Adrenal gland (tissue), 9 donors: ENCODE measurements at regions not wholly inside any gene's neighbourhood (a gene's known extent, or its start where the extent isn't known, plus 50 kb on each side); places are given as distances from the start of the nearest gene placed in this dataset.

Experiments
- DNase-seq, 7 donors: peaks; one replicate each; pipeline ENCODE4 v3.0.0-alpha.2; 2019 to 2020
- H3K27ac ChIP-seq, 5 donors: fragments of 200-600 bp; sonication (generic) in 4 of 5; 1 replicate in 3 of 5; 2 replicates in 2 of 5; pipeline versions ENCODE4 v1.5.1 to v1.8.0; 2016 to 2020; ENCODE audit warnings: mild to moderate bottlenecking in 1 of 5
- H3K27me3 ChIP-seq: fragments of 200-600 bp; 2 replicates; pipeline ENCODE4 v1.8.0; 2021
- H3K36me3 ChIP-seq, 2 donors: fragments of 200-600 bp; replicated peaks in 1 of 2; 1 replicate in 1 of 2; 2 replicates in 1 of 2; pipeline versions ENCODE4 v1.5.1 to v1.8.0; 2018 to 2022
- H3K4me1 ChIP-seq, 2 donors: fragments of 200-600 bp; replicated peaks in 1 of 2; 1 replicate in 1 of 2; 2 replicates in 1 of 2; pipeline versions ENCODE4 v1.5.1 to v1.8.0; 2018 to 2021
- H3K4me3 ChIP-seq, 4 donors: fragments of 200-600 bp; sonication (generic) in 3 of 4; one replicate each; pipeline ENCODE4 v1.5.1; 2016 to 2018
- H3K9me3 ChIP-seq, 3 donors: fragments of 200-600 bp; sonication (generic) in 1 of 3; replicated peaks in 1 of 3; 1 replicate in 2 of 3; 2 replicates in 1 of 3; pipeline versions ENCODE4 v1.5.1 to v1.8.0; 2016 to 2021
- POLR2A ChIP-seq, 2 donors: fragments of 450-650 bp; IDR thresholded peaks; one replicate each; pipeline ENCODE4 v1.6.1; 2017; ENCODE audit warnings: antibody characterized with exemption in 2 of 2, mild to moderate bottlenecking in 2 of 2, moderate library complexity in 1 of 2
- WGBS, 4 donors: extraction: QIAGEN DNeasy Blood & Tissue Kit in 2 of 4; methylation state at CpG; one replicate each; pipeline versions ENCODE4 v1.1.5 to v1.1.7; 2013 to 2017; 5-methylcytosine and 5-hydroxymethylcytosine counted together
- intact Hi-C, 2 donors: fragments of 100-400 bp; cut with DNase I; formaldehyde crosslinking; loops; one replicate each; pipeline versions ENCODE4 v1.14.1 to v1.15.0; 2022 to 2023
- TF ChIP-seq, protein P1 (sequence below), 6 experiments: fragments of 450-650 bp in 4 of 6; fragments of 200-600 bp in 2 of 6; sonication (generic) in 1 of 6; IDR thresholded peaks; 1 replicate in 5 of 6; 2 replicates in 1 of 6; pipeline versions ENCODE4 v1.5.1 to v1.8.0; 2016 to 2021; ENCODE audit warnings: antibody characterized with exemption in 6 of 6, mild to moderate bottlenecking in 2 of 6, moderate library complexity in 1 of 6
- donor health status: healthy with polysubstance abuse.
- donor health status: Bipolar disorder and iron deficiency.
- donor health status: DM: yes; HTN: yes; CAD: no.
- donor health status: DM: no; HTN: no; CAD: no.
- donor health status: DM: no; HTN: no; CAD: no.

DNA sequence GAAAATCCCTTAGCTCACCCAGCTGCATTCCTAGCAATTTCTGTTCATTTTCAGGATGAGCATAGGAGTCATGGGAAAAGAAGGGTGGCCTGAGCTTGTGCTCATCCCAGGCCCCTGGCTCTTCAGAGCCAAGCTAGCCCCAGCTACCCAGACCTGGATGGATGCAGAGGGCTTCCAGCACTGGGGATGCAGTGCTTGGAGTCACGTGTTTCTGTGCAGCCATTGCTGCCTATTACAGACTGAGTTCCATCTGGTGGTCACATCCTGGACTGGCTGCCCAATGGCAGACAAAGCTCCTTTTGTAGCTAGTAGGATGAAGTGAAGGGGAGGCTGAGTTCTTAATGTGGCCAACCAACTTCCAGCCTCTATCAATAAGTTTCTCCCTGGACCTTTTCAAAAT is 54.2 kb upstream of the JDP2 start:
- H3K9me3 ChIP-seq: no peaks in the 10 kb centered on the region
- DNase-seq: no peak
- no peak overlapping the region for H3K27ac ChIP-seq
- intact Hi-C loops: no loop called here
- H3K27me3 ChIP-seq: no peaks in the 10 kb centered on the region
- TF ChIP-seq, protein P1, sequence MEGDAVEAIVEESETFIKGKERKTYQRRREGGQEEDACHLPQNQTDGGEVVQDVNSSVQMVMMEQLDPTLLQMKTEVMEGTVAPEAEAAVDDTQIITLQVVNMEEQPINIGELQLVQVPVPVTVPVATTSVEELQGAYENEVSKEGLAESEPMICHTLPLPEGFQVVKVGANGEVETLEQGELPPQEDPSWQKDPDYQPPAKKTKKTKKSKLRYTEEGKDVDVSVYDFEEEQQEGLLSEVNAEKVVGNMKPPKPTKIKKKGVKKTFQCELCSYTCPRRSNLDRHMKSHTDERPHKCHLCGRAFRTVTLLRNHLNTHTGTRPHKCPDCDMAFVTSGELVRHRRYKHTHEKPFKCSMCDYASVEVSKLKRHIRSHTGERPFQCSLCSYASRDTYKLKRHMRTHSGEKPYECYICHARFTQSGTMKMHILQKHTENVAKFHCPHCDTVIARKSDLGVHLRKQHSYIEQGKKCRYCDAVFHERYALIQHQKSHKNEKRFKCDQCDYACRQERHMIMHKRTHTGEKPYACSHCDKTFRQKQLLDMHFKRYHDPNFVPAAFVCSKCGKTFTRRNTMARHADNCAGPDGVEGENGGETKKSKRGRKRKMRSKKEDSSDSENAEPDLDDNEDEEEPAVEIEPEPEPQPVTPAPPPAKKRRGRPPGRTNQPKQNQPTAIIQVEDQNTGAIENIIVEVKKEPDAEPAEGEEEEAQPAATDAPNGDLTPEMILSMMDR (IDR thresholded peaks at IDR 0.05): no peak
- TF ChIP-seq POLR2A (IDR thresholded peaks at IDR 0.05): no peak
- H3K36me3 ChIP-seq: no peaks in the 10 kb centered on the region
- WGBS, 4 donors: 80 to 96% (median 87%) methylated on average over 1 of the region's 1 CpG; no CpG with 5 or more reads in 1 of the 4 donors
- H3K4me3 ChIP-seq: no peak overlapping the region
- H3K4me1 ChIP-seq: peaks cover 0 to 16% of the 10 kb centered on the region in 2 donors

DNA sequence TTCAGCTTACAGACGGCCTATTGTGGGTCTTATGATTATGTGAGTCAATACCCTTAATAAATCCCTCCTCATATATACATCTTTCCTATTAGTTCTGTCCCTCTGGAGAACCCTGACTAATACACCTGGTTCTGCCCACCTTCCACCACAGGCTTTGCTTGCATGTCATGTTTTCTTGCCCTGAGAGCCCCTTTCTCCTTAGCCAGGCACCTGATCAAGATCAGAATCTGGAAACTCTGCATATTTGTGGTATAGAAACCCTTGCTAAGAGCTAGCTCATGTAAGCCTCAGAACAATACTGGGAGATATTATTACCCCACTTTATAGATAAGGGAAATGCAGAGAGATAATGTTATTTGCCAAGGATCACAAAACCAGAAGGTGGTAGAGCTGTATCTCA is 52.9 kb upstream of the JDP2 start:
- Histone ChIP-seq H3K36me3 (no peaks in the 10 kb centered on the region), H3K9me3 (no peaks in the 10 kb centered on the region), H3K27ac (no peak overlapping the region), H3K4me1 (peaks cover 0 to 11% of the 10 kb centered on the region in 2 donors), H3K4me3 (no peak overlapping the region), H3K27me3 (no peaks in the 10 kb centered on the region)
- intact Hi-C loops: no loop called here
- TF ChIP-seq, protein P1 (IDR thresholded peaks at IDR 0.05): no peak
- no peak for DNase-seq
- 79 to 94% (median 87%) methylated on average over 1 of the region's 1 CpG for WGBS, 4 donors

DNA sequence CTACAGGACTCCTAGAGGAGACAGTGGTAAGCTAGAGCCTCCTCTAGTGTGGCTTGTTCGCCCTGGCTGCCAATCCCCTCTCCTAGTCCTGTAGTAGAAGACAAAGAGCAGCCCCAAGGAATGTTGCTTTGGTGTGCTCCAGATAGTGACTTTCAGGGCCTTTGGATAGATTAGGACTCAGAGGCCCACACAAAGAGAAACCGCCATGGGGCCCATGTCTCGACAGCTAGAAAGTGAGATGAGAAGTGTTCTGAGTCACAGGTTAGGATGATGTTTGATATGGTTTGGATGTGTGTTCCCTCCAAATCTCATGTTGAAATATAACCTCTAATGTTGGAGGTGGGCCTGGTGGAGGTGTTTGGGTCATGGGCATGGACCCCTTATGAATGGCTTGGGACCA is 51.8 kb upstream of the JDP2 start:
- TF ChIP-seq POLR2A (IDR thresholded peaks at IDR 0.05): no peak
- TF ChIP-seq, protein P1 (IDR thresholded peaks at IDR 0.05): no peak
- 94 to 100% (median 95%) methylated on average over 3 of the region's 3 CpGs for WGBS, 4 donors

More for the DNA sequence above, 51.8 kb upstream of the JDP2 start:
- Histone ChIP-seq H3K27ac (no peak overlapping the region), H3K9me3 (no peaks in the 10 kb centered on the region), H3K4me1 (peaks cover 9 to 21% of the 10 kb centered on the region in 2 donors), H3K4me3 (no peak overlapping the region), H3K36me3 (no peaks in the 10 kb centered on the region), H3K27me3 (no peaks in the 10 kb centered on the region)
- intact Hi-C loops: no loop called here
- DNase-seq: no peak
